GM12873 (cell line): ENCODE measurements at regions not wholly inside any gene's neighbourhood (a gene's known extent, or its start where the extent isn't known, plus 50 kb on each side); places are given as distances from the start of the nearest gene placed in this dataset.

Source experiments
- CTCF ChIP-seq: IDR thresholded peaks from 2 replicates; pipeline ENCODE4 v1.5.1; 2012; ENCODE audit warnings: low read depth, mild to moderate bottlenecking, moderate library complexity, low read length, control low read depth; ENCODE audit not compliant: insufficient read depth; ENCODE audit errors: missing control alignments

- no peak for TF ChIP-seq CTCF
Measured at GRCh38 chr3:82129221-82129801, 367.9 kb upstream of the GBE1 start.

GRCh38 chr3:82128271-82128670, 366.8 kb upstream of the GBE1 start:
- no peak for TF ChIP-seq CTCF

GRCh38 chr3:82122554-82123345, 361.3 kb upstream of the GBE1 start:
- no peak for TF ChIP-seq CTCF

- no peak for TF ChIP-seq CTCF
Measured at GRCh38 chr3:82114589-82114988, 353.1 kb upstream of the GBE1 start.

GRCh38 chr3:82103241-82103640, 341.8 kb upstream of the GBE1 start:
- no peak for TF ChIP-seq CTCF

- no peak for TF ChIP-seq CTCF
Measured at GRCh38 chr3:82100378-82100777, 338.9 kb upstream of the GBE1 start.

- no peak for TF ChIP-seq CTCF
Measured at GRCh38 chr3:82093641-82094040, 332.2 kb upstream of the GBE1 start.
